ENCODE measurements at regions not wholly inside any gene's neighbourhood (a gene's known extent, or its start where the extent isn't known, plus 50 kb on each side); places are given as distances from the start of the nearest gene placed in this dataset.
A peak's percentile ranks its signal among the peaks of the same experiment; 100 is the strongest.

DNA sequence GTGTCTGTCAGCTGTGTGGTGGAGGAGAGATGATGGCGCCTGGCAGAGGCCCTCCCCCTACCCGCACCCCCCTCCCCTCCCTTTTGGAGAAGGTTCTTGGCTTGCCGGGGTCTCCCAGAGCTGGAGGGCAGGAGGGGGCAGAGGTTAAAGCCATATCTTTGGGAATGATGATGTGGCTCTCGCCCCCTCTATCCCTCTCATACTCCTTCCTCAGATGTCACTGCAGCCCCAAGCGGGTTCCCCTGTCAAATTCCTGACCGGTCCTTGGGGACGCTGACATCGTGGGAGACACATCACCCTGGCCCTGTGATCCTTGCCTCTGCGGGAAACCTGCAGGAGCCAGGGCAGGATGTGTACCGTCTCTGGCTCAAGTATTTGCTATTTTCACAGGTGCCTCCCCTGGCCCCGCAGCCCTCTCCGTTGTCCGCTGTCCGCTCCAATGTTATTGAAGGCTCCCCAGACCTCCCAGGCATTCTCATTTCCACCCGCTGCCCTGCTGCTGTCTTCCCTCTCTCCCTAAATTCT, 109.5 kb downstream of the FOXD1 start:
- H3K4me1 Mint-ChIP-seq: peaks cover 15% of the 10 kb centered on the region
- Histone ChIP-seq H3K27ac (ENCODE audit: low read depth) (no peak overlapping the region), H3K27me3 (ENCODE audit: insufficient read depth) (no peaks in the 10 kb centered on the region), H2AFZ (peak overlapping the region; percentile 91), H4K20me1 (replicated peaks; ENCODE audit: insufficient read depth) (no peaks in the 10 kb centered on the region), H3K4me3 (no peak overlapping the region), H3K4me1 (ENCODE audit: insufficient read depth) (peaks cover 15% of the 10 kb centered on the region), H3K79me2 (replicated peaks; ENCODE audit: insufficient read depth) (no peaks in the 10 kb centered on the region), H3K9me2 (ENCODE audit: insufficient read depth) (peaks cover 3% of the 10 kb centered on the region; the same call in 1 of the 2 replicates), H3K36me3 (ENCODE audit: insufficient read depth) (no peaks in the 10 kb centered on the region), H3F3A (replicated peaks; ENCODE audit: low read depth) (no peaks in the 10 kb centered on the region), H3K4me2 (no peak overlapping the region)
- DNase-seq (ENCODE audit: low spot score) (no peak), ATAC-seq (peak; percentile 51)
- no peaks in the 10 kb centered on the region for H3K36me3 Mint-ChIP-seq (ENCODE audit: low read depth)
- peaks cover 9% of the 10 kb centered on the region for H3K27me3 Mint-ChIP-seq (ENCODE audit: insufficient read depth, low read depth, poor library complexity)
- no peak overlapping the region for H3K27ac Mint-ChIP-seq
- no peak overlapping the region for H3K4me3 Mint-ChIP-seq
- TF ChIP-seq, protein P1, sequence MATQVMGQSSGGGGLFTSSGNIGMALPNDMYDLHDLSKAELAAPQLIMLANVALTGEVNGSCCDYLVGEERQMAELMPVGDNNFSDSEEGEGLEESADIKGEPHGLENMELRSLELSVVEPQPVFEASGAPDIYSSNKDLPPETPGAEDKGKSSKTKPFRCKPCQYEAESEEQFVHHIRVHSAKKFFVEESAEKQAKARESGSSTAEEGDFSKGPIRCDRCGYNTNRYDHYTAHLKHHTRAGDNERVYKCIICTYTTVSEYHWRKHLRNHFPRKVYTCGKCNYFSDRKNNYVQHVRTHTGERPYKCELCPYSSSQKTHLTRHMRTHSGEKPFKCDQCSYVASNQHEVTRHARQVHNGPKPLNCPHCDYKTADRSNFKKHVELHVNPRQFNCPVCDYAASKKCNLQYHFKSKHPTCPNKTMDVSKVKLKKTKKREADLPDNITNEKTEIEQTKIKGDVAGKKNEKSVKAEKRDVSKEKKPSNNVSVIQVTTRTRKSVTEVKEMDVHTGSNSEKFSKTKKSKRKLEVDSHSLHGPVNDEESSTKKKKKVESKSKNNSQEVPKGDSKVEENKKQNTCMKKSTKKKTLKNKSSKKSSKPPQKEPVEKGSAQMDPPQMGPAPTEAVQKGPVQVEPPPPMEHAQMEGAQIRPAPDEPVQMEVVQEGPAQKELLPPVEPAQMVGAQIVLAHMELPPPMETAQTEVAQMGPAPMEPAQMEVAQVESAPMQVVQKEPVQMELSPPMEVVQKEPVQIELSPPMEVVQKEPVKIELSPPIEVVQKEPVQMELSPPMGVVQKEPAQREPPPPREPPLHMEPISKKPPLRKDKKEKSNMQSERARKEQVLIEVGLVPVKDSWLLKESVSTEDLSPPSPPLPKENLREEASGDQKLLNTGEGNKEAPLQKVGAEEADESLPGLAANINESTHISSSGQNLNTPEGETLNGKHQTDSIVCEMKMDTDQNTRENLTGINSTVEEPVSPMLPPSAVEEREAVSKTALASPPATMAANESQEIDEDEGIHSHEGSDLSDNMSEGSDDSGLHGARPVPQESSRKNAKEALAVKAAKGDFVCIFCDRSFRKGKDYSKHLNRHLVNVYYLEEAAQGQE (IDR thresholded peaks at IDR 0.05; ENCODE audit: unreplicated experiment): no peak
- TF ChIP-seq ZNF114 (CRISPR knock-in tag; IDR thresholded peaks at IDR 0.05) (no peak), EZH2phosphoT487 (IDR thresholded peaks at IDR 0.05; ENCODE audit: unreplicated experiment) (no peak), POLR2AphosphoS5 (IDR thresholded peaks at IDR 0.05; ENCODE audit: low read depth) (no peak), EZH2 (IDR thresholded peaks at IDR 0.05; ENCODE audit: low read depth, unreplicated experiment) (no peak), CREB1 (CRISPR knock-in tag; IDR thresholded peaks at IDR 0.05; ENCODE audit: low read depth) (no peak), CTCF (conservative IDR thresholded peaks at IDR 0.05; ENCODE audit: low read depth in 2 of 2) (no peak), JUNB (IDR thresholded peaks at IDR 0.05; ENCODE audit: unreplicated experiment) (no peak), STAT1 (IDR thresholded peaks at IDR 0.05; ENCODE audit: unreplicated experiment) (no peak), NANOG (IDR thresholded peaks at IDR 0.05; ENCODE audit: borderline replicate concordance) (no peak), ZNF331 (CRISPR knock-in tag; IDR thresholded peaks at IDR 0.05; ENCODE audit: low read depth) (no peak)
- TF ChIP-seq, protein P2, sequence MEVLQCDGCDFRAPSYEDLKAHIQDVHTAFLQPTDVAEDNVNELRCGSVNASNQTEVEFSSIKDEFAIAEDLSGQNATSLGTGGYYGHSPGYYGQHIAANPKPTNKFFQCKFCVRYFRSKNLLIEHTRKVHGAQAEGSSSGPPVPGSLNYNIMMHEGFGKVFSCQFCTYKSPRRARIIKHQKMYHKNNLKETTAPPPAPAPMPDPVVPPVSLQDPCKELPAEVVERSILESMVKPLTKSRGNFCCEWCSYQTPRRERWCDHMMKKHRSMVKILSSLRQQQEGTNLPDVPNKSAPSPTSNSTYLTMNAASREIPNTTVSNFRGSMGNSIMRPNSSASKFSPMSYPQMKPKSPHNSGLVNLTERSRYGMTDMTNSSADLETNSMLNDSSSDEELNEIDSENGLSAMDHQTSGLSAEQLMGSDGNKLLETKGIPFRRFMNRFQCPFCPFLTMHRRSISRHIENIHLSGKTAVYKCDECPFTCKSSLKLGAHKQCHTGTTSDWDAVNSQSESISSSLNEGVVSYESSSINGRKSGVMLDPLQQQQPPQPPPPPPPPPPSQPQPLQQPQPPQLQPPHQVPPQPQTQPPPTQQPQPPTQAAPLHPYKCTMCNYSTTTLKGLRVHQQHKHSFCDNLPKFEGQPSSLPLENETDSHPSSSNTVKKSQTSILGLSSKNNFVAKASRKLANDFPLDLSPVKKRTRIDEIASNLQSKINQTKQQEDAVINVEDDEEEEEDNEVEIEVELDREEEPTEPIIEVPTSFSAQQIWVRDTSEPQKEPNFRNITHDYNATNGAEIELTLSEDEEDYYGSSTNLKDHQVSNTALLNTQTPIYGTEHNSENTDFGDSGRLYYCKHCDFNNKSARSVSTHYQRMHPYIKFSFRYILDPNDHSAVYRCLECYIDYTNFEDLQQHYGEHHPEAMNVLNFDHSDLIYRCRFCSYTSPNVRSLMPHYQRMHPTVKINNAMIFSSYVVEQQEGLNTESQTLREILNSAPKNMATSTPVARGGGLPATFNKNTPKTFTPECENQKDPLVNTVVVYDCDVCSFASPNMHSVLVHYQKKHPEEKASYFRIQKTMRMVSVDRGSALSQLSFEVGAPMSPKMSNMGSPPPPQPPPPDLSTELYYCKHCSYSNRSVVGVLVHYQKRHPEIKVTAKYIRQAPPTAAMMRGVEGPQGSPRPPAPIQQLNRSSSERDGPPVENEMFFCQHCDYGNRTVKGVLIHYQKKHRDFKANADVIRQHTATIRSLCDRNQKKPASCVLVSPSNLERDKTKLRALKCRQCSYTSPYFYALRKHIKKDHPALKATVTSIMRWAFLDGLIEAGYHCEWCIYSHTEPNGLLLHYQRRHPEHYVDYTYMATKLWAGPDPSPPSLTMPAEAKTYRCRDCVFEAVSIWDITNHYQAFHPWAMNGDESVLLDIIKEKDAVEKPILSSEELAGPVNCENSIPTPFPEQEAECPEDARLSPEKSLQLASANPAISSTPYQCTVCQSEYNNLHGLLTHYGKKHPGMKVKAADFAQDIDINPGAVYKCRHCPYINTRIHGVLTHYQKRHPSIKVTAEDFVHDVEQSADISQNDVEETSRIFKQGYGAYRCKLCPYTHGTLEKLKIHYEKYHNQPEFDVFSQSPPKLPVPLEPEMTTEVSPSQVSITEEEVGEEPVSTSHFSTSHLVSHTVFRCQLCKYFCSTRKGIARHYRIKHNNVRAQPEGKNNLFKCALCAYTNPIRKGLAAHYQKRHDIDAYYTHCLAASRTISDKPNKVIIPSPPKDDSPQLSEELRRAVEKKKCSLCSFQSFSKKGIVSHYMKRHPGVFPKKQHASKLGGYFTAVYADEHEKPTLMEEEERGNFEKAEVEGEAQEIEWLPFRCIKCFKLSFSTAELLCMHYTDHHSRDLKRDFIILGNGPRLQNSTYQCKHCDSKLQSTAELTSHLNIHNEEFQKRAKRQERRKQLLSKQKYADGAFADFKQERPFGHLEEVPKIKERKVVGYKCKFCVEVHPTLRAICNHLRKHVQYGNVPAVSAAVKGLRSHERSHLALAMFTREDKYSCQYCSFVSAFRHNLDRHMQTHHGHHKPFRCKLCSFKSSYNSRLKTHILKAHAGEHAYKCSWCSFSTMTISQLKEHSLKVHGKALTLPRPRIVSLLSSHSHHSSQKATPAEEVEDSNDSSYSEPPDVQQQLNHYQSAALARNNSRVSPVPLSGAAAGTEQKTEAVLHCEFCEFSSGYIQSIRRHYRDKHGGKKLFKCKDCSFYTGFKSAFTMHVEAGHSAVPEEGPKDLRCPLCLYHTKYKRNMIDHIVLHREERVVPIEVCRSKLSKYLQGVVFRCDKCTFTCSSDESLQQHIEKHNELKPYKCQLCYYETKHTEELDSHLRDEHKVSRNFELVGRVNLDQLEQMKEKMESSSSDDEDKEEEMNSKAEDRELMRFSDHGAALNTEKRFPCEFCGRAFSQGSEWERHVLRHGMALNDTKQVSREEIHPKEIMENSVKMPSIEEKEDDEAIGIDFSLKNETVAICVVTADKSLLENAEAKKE (CRISPR knock-in tag; IDR thresholded peaks at IDR 0.05): no peak
- TF ChIP-seq, protein P3, sequence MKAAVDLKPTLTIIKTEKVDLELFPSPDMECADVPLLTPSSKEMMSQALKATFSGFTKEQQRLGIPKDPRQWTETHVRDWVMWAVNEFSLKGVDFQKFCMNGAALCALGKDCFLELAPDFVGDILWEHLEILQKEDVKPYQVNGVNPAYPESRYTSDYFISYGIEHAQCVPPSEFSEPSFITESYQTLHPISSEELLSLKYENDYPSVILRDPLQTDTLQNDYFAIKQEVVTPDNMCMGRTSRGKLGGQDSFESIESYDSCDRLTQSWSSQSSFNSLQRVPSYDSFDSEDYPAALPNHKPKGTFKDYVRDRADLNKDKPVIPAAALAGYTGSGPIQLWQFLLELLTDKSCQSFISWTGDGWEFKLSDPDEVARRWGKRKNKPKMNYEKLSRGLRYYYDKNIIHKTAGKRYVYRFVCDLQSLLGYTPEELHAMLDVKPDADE (IDR thresholded peaks at IDR 0.05): no peak
- H3K9me3 Mint-ChIP-seq: peaks cover under 1% of the 10 kb centered on the region; the same call in 1 of the 3 replicates
